MCF 10A (cell line): ENCODE measurements at regions not wholly inside any gene's neighbourhood (a gene's known extent, or its start where the extent isn't known, plus 50 kb on each side); places are given as distances from the start of the nearest gene placed in this dataset.
A peak's percentile ranks its signal among the peaks of the same experiment; 100 is the strongest.

ENCODE experiments used
- BruUV-seq: library from RNA; stranded (reverse); fragments of 400-500 nt; replicated peaks from 2 replicates; lab custom pipeline; 2021; lab: Mats Ljungman, UMichigan
- CTCF ChIA-PET: fragments of 300-600 bp; sonication (Branson Sonifier 250); formaldehyde crosslinking; extraction: SDS; loops from one replicate; lab custom pipeline; 2021; ENCODE audit warnings: antibody characterized with exemption, inconsistent platforms; lab: Yijun Ruan, JAX
- POLR2A ChIA-PET: fragments of 300-600, 350-650 bp; sonication (Branson Sonifier 250); formaldehyde crosslinking; extraction: SDS; loops from one replicate; lab custom pipeline; 2020; ENCODE audit warnings: antibody characterized with exemption, inconsistent platforms; lab: Yijun Ruan, JAX
- DNase-seq: peaks from one replicate; pipeline ENCODE4 v3.0.0-alpha.2; 2018; ENCODE audit not compliant: unreplicated experiment
- H3K27ac Mint-ChIP-seq: one replicate; pipeline ENCODE4 v1.8.0; 2022; ENCODE audit warnings: mild to moderate bottlenecking, low read depth, mixed read lengths; ENCODE audit not compliant: unreplicated experiment
- H3K27me3 Mint-ChIP-seq: one replicate; pipeline ENCODE4 v1.8.0; 2022; ENCODE audit warnings: mixed read lengths; ENCODE audit not compliant: insufficient read depth, unreplicated experiment
- H3K36me3 Mint-ChIP-seq: one replicate; pipeline ENCODE4 v1.8.0; 2022; ENCODE audit warnings: mild to moderate bottlenecking, moderate library complexity, mixed read lengths; ENCODE audit not compliant: insufficient read depth, unreplicated experiment
- H3K4me1 Mint-ChIP-seq: one replicate; pipeline ENCODE4 v1.8.0; 2022; ENCODE audit warnings: mixed read lengths; ENCODE audit not compliant: insufficient read depth, unreplicated experiment
- H3K4me3 Mint-ChIP-seq: one replicate; pipeline ENCODE4 v1.8.0; 2022; ENCODE audit warnings: mild to moderate bottlenecking, moderate library complexity, mixed read lengths; ENCODE audit not compliant: unreplicated experiment
- H3K9me3 Mint-ChIP-seq: one replicate; pipeline ENCODE4 v1.8.0; 2022; ENCODE audit warnings: mixed read lengths; ENCODE audit not compliant: unreplicated experiment
- CTCF ChIP-seq: fragments of 200-600 bp; IDR thresholded peaks from one replicate; pipeline ENCODE4 v1.8.0; 2022; ENCODE audit warnings: antibody characterized with exemption, mild to moderate bottlenecking; ENCODE audit not compliant: unreplicated experiment
- intact Hi-C: fragments of 100-400 bp; cut with micrococcal nuclease; formaldehyde crosslinking; loops from 2 replicates; pipeline ENCODE4 v1.14.1; 2022

- DNase-seq: no peak
- H3K4me1 Mint-ChIP-seq: no peaks in the 10 kb centered on the region
- ChIA-PET CTCF (no interaction called here), POLR2A (no interaction called here)
- H3K9me3 Mint-ChIP-seq: no peaks in the 10 kb centered on the region
- intact Hi-C loops: no loop called here
- H3K27ac Mint-ChIP-seq: no peak overlapping the region
- no peak for TF ChIP-seq CTCF
- no TSS peak for BruUV-seq
- no peak overlapping the region for H3K4me3 Mint-ChIP-seq
- H3K27me3 Mint-ChIP-seq: no peaks in the 10 kb centered on the region
- peaks cover 6% of the 10 kb centered on the region for H3K36me3 Mint-ChIP-seq
These were observed 552.2 kb upstream of the ZNF462 start for GRCh38 chr9:106310782-106311181.

GRCh38 chr9:106312906-106313305 lies 550.1 kb upstream of the ZNF462 start:
- POLR2A ChIA-PET: interaction anchor here (0.6 kb wide), 1 partner anchor 528 kb away, joined by 3 read pairs; no protein-coding TSS in a partner anchor
- intact Hi-C loops: no loop called here
- no peaks in the 10 kb centered on the region for H3K9me3 Mint-ChIP-seq
- no peak overlapping the region for H3K4me3 Mint-ChIP-seq
- TF ChIP-seq CTCF: no peak
- H3K27me3 Mint-ChIP-seq: no peaks in the 10 kb centered on the region
- CTCF ChIA-PET: no interaction called here
- H3K4me1 Mint-ChIP-seq: no peaks in the 10 kb centered on the region
- no peak overlapping the region for H3K27ac Mint-ChIP-seq
- H3K36me3 Mint-ChIP-seq: no peaks in the 10 kb centered on the region
- DNase-seq: no peak
- no TSS peak for BruUV-seq

- Mint-ChIP-seq H3K27me3 (no peaks in the 10 kb centered on the region), H3K4me3 (no peak overlapping the region), H3K4me1 (no peaks in the 10 kb centered on the region), H3K36me3 (no peaks in the 10 kb centered on the region), H3K27ac (no peak overlapping the region), H3K9me3 (no peaks in the 10 kb centered on the region)
- DNase-seq: peak; percentile 27
- BruUV-seq: no TSS peak
- intact Hi-C loops: no loop called here
- TF ChIP-seq CTCF: no peak
- CTCF ChIA-PET: interaction anchor here (1.2 kb wide), 1 partner anchor 9 kb away, joined by 4 read pairs; no protein-coding TSS in a partner anchor
- POLR2A ChIA-PET: interaction anchor here (0.9 kb wide), 1 partner anchor 204 kb away, joined by 3 read pairs; no protein-coding TSS in a partner anchor
These were observed 548.5 kb upstream of the ZNF462 start for GRCh38 chr9:106314476-106314875.

- intact Hi-C loops: no loop called here
- H3K27me3 Mint-ChIP-seq: no peaks in the 10 kb centered on the region
- no peak for DNase-seq
- POLR2A ChIA-PET: no interaction called here
- no peak overlapping the region for H3K4me3 Mint-ChIP-seq
- H3K36me3 Mint-ChIP-seq: no peaks in the 10 kb centered on the region
- CTCF ChIA-PET: interaction anchor here (0.6 to 1.2 kb wide), 3 partner anchors 14 to 543 kb away, joined by 3 read pairs; no protein-coding TSS in a partner anchor
- TF ChIP-seq CTCF: no peak
- BruUV-seq: no TSS peak
- H3K4me1 Mint-ChIP-seq: no peaks in the 10 kb centered on the region
- no peaks in the 10 kb centered on the region for H3K9me3 Mint-ChIP-seq
- H3K27ac Mint-ChIP-seq: no peak overlapping the region
These were observed 541.4 kb upstream of the ZNF462 start for GRCh38 chr9:106321394-106322180.
